Neural progenitor cell (in vitro differentiated cells): ENCODE measurements at regions not wholly inside any gene's neighbourhood (a gene's known extent, or its start where the extent isn't known, plus 50 kb on each side); places are given as distances from the start of the nearest gene placed in this dataset.

ENCODE experiments used
- CTCF ChIP-seq: fragments of 200-600 bp; sonication (generic); IDR thresholded peaks from 2 replicates; pipeline ENCODE4 v1.5.1; 2017; ENCODE audit warnings: antibody characterized with exemption, mild to moderate bottlenecking
- EZH2 ChIP-seq: fragments of 200-600 bp; sonication (generic); IDR thresholded peaks from 2 replicates; pipeline ENCODE4 v1.6.1; 2017; ENCODE audit warnings: antibody characterized with exemption, mild to moderate bottlenecking, moderate library complexity
- EZH2phosphoT487 ChIP-seq: fragments of 200-600 bp; sonication (generic); IDR thresholded peaks from 2 replicates; pipeline ENCODE4 v1.6.1; 2017; ENCODE audit warnings: antibody characterized with exemption

GRCh38 chr7:24517166-24517565 lies 56.1 kb upstream of the PALS2 start:
- TF ChIP-seq CTCF (no peak), EZH2phosphoT487 (no peak), EZH2 (no peak)
